ENCODE measurements at regions not wholly inside any gene's neighbourhood (a gene's known extent, or its start where the extent isn't known, plus 50 kb on each side); places are given as distances from the start of the nearest gene placed in this dataset.

DNA sequence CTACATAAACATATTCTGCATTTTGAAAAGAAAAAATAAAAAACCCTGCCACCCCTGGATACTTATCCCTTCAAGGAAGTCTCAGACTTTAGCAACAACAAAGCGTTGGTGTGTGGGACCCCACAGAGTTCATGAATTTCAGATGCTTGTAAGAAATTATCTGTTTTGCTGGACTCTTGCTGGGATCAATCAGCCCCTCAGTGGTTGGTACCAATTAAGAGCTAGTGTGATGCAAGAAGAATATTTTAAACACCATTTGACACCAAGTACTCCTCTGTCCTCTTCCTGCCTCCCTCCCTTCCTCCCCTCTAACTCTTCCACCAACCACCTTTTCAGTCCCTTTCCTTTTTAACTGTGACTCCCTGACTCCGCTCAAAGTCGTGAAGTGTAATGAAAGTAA, 51.5 kb downstream of the SST start:
- CTCF ChIA-PET = interaction anchor here (2.5 kb wide), 1 partner anchor 60 kb away, joined by 10 read pairs; no protein-coding TSS in a partner anchor
- no peak for DNase-seq
- H3K9me3 Mint-ChIP-seq = no peaks in the 10 kb centered on the region
- H3K4me1 Mint-ChIP-seq = no peaks in the 10 kb centered on the region
- H3K36me3 Mint-ChIP-seq (ENCODE audit: low read depth) = no peaks in the 10 kb centered on the region
- peaks cover 28% of the 10 kb centered on the region for H3K27me3 Mint-ChIP-seq
- no peak overlapping the region for H3K27ac Mint-ChIP-seq
- H3K4me3 Mint-ChIP-seq = no peak overlapping the region
- POLR2A ChIA-PET = no interaction called here

DNA sequence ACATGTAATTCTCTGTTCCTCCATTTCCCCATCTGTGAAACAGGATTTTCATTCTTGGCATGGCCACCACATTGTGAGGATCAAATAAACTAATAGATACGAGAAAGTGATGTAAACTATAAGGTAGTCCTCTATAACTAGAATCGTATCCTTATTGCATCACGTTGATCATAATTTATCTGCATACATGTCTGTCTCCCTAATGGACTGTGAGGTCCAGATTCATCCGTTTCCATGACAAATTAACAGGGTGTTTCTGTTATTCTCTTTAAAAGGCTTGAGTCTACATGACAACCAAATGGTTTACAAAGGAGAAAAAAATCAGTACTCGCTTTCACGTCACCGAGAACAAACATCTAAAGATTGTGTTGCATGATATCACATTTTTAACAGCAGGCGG, 53.0 kb downstream of the SST start:
- Mint-ChIP-seq H3K27ac (no peak overlapping the region), H3K9me3 (no peaks in the 10 kb centered on the region), H3K4me3 (no peak overlapping the region), H3K4me1 (no peaks in the 10 kb centered on the region), H3K27me3 (peaks cover 22% of the 10 kb centered on the region), H3K36me3 (ENCODE audit: low read depth) (no peaks in the 10 kb centered on the region)
- ChIA-PET CTCF (interaction anchor here (2.2 to 2.6 kb wide), 2 partner anchors 61 to 298 kb away, joined by 17 to 30 read pairs; no protein-coding TSS in a partner anchor), POLR2A (no interaction called here)
- DNase-seq = no peak

DNA sequence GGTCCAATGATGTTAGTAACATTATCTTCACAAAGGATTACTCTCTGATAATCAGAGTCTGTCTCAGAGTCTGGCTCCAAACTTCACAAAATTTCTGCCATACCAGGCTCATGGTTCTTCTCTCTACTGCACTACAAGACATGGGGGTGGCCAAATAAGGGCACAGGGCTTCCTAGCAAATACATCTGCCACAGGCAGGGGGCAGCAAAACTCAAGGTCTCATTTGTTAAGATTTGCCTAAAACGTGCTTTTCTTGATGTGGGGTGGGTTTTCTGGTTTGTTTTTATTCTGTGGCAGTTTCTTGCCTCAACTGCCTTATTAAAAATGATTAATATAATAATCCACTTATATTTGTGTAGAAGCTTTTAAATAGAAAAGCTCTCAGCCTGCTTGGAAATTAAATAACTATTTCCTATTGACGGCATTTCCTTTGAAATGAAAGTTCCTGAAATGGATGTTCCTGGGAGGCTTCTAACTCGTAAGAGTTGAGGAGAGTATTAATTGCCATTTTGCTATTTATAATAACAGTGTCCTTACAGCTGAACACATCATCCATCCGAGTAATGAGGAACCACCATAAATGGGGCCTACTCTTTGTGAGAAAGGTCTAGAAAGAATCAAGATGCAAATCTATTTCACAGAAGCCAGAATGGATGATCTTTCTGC, 53.8 kb downstream of the SST start:
- Mint-ChIP-seq H3K4me1 (no peaks in the 10 kb centered on the region), H3K9me3 (no peaks in the 10 kb centered on the region), H3K4me3 (no peak overlapping the region), H3K27me3 (peaks cover 20% of the 10 kb centered on the region), H3K36me3 (ENCODE audit: low read depth) (no peaks in the 10 kb centered on the region), H3K27ac (no peak overlapping the region)
- ChIA-PET CTCF (interaction anchor here (0.8 to 2.6 kb wide), 7 partner anchors 9 to 297 kb away, joined by 3 to 30 read pairs (median 8); no protein-coding TSS in a partner anchor), POLR2A (no interaction called here)
- DNase-seq = peak; percentile 57

DNA sequence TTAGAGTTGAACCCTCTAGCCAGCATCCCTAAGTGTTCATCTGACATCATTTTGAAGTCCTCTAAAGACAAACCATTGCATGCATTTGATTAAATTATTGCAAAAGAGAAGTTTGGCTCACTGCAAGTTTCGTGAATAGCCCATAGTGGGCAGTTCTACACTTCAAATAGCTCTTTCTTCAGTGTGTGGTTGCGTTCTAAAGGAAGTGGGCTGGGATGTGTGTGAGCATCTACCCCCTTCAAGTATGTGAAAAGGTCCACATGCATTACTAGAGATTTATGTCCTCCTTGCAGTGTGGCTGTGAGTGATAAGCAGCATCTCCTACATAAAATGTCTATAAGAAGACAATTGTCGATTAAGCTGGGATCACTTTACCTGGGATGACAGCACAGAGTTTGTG, 54.6 kb downstream of the SST start:
- ChIA-PET CTCF (interaction anchor here (0.8 to 2.6 kb wide), 7 partner anchors 10 to 296 kb away, joined by 3 to 30 read pairs (median 8); no protein-coding TSS in a partner anchor), POLR2A (interaction anchor here (1.3 kb wide), 1 partner anchor 64 kb away, joined by 3 read pairs; no protein-coding TSS in a partner anchor)
- no peak overlapping the region for H3K27ac Mint-ChIP-seq
- no peak for DNase-seq
- H3K9me3 Mint-ChIP-seq = no peaks in the 10 kb centered on the region
- no peaks in the 10 kb centered on the region for H3K36me3 Mint-ChIP-seq (ENCODE audit: low read depth)
- no peak overlapping the region for H3K4me3 Mint-ChIP-seq
- no peaks in the 10 kb centered on the region for H3K4me1 Mint-ChIP-seq
- H3K27me3 Mint-ChIP-seq = peaks cover 21% of the 10 kb centered on the region

DNA sequence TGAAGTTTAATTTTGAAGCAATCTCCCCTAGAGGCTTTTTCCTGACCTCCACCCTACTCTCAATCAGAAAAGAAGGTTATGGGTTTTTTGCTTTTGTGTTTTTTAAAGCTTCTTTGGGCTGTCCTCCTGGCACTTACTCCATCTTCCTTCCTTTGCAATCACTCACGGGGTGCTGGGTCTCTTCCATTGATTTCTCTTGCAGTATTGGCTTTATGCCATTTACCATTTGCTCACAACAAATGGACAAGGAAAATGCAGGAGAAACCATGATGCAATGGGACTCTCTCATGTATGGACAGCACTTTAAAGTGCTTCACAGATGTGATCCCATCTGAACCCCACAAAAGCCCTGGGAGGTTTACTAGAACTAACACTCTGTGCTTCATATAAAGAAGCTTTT, 57.5 kb downstream of the SST start:
- Mint-ChIP-seq H3K4me1 (no peaks in the 10 kb centered on the region), H3K27me3 (peaks cover 34% of the 10 kb centered on the region), H3K27ac (no peak overlapping the region), H3K4me3 (no peak overlapping the region), H3K36me3 (ENCODE audit: low read depth) (no peaks in the 10 kb centered on the region), H3K9me3 (no peaks in the 10 kb centered on the region)
- CTCF ChIA-PET = interaction anchor here (1.5 to 1.8 kb wide), 2 partner anchors 66 to 295 kb away, joined by 4 to 6 read pairs; no protein-coding TSS in a partner anchor
- POLR2A ChIA-PET = no interaction called here
- no peak for DNase-seq

DNA sequence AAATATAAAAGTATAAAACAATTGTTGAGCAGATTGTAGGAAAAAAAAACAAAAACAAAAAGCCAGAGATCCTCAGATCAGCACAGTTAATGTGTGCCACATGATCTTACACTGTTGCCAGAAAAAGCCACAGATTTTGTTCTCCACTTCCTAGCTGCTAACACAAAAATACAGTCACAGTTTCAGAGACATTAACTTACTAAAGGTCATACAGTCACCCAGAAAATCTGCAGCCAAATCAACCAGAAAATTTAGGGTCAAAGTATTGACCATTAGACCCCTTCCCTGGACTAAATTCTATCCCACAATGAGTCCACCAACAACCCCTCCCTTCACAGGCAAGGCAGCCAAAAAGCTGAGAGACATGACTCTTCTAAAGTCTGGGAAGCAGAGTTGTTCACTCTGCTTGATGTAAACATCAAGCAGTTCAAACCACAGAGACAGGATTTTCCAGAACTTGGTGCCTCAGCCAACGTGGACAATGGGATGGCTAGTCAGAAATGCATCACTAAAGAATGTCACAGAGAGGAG, 59.1 kb downstream of the SST start:
- no peak overlapping the region for H3K27ac Mint-ChIP-seq
- no peaks in the 10 kb centered on the region for H3K36me3 Mint-ChIP-seq (ENCODE audit: low read depth)
- no peak for DNase-seq
- no peak overlapping the region for H3K4me3 Mint-ChIP-seq
- H3K4me1 Mint-ChIP-seq = no peaks in the 10 kb centered on the region
- ChIA-PET CTCF (interaction anchor here (0.6 to 1.9 kb wide), 4 partner anchors 68 to 293 kb away, joined by 3 to 7 read pairs (median 5); no protein-coding TSS in a partner anchor), POLR2A (no interaction called here)
- no peaks in the 10 kb centered on the region for H3K9me3 Mint-ChIP-seq
- H3K27me3 Mint-ChIP-seq = peaks cover 43% of the 10 kb centered on the region

DNA sequence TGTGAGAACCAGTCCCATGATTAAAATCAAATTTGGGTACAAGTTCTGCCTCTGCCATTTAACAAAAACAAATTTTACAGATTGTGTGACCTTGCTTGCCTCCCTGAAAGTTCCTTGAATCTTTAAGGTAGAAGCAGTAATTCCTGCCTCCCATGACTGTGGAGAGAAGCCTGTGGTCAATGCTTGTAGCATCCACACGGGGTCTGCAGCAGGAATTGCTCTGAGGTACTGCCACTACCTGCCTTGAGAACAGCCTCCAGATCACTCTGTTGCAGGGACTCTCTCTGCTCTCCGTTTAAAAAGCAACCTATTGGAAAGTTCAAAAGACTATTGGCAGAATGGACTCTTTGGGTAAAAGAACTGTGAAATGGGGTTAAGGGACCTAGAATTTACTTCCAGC, 75.9 kb downstream of the SST start:
- H3K4me3 Mint-ChIP-seq = no peak overlapping the region
- no peak overlapping the region for H3K27ac Mint-ChIP-seq
- CTCF ChIA-PET = interaction anchor here (1.2 to 1.3 kb wide), 2 partner anchors 10 to 85 kb away, joined by 4 read pairs; no protein-coding TSS in a partner anchor
- H3K4me1 Mint-ChIP-seq = no peaks in the 10 kb centered on the region
- H3K9me3 Mint-ChIP-seq = no peaks in the 10 kb centered on the region
- DNase-seq = no peak
- POLR2A ChIA-PET = no interaction called here
- H3K27me3 Mint-ChIP-seq = peaks cover 36% of the 10 kb centered on the region
- H3K36me3 Mint-ChIP-seq (ENCODE audit: low read depth) = no peaks in the 10 kb centered on the region

DNA sequence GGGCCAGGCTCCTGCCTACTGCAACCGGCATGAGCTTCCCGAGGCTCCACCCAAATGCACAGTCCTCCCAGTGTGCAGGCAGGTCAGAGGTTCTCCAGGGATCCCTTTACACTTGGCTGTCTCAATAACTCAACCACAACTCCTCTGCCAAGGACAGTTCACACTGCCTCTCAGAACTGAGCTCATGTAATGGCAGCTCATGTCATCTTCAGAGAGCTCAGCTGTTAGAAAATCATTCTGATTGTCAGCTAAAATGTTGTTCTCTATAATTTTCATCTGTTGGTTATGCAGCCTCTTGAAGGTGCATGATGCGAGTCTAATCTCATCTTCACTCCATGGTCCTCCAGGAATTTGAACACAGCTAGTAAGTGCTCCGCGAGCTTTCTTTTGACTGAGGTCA, 76.7 kb downstream of the SST start:
- Mint-ChIP-seq H3K9me3 (no peaks in the 10 kb centered on the region), H3K27me3 (peaks cover 36% of the 10 kb centered on the region), H3K4me1 (no peaks in the 10 kb centered on the region), H3K4me3 (no peak overlapping the region), H3K27ac (no peak overlapping the region), H3K36me3 (ENCODE audit: low read depth) (no peaks in the 10 kb centered on the region)
- DNase-seq = no peak
- ChIA-PET CTCF (interaction anchor here (1.2 to 1.3 kb wide), 3 partner anchors 9 to 86 kb away, joined by 4 to 5 read pairs (median 4); no protein-coding TSS in a partner anchor), POLR2A (no interaction called here)

DNA sequence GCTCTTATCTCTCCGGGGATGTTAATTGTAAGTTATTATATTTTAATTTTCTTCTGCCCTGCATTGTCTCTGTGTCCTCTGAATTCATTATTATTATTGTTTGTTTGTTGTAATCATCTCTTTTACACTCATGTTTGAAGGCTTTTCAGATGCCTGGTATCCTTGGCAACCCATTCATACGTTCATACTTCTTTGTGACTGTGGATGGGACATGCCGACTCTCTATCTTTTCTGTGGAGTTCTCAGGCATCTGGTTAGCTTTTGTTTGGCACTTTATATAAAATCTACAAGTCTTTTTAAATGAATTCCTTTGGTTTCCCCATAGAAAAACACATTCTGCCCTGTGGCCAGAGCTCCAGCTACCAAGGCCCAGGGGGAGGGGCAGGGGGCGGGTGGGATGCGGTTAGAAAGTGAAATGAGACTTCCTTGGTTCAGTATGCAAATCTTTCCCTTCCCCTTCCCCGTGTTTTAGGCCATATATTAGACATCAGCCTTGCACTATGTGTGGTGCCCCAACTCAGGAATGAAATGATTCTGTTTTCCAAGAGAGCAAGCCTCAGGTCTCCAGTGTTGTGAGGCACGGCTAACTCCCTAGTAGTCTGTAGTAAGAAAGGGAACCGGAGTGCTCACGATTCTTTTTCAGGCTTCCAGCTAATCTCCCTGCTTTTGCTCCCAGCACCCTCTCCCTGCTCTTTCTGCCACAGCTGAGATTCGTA, 79.2 kb downstream of the SST start:
- ChIA-PET POLR2A (no interaction called here), CTCF (no interaction called here)
- H3K27ac Mint-ChIP-seq = no peak overlapping the region
- no peaks in the 10 kb centered on the region for H3K4me1 Mint-ChIP-seq
- no peak overlapping the region for H3K4me3 Mint-ChIP-seq
- H3K27me3 Mint-ChIP-seq = peaks cover 33% of the 10 kb centered on the region
- no peak for DNase-seq
- no peaks in the 10 kb centered on the region for H3K36me3 Mint-ChIP-seq (ENCODE audit: low read depth)
- no peaks in the 10 kb centered on the region for H3K9me3 Mint-ChIP-seq

DNA sequence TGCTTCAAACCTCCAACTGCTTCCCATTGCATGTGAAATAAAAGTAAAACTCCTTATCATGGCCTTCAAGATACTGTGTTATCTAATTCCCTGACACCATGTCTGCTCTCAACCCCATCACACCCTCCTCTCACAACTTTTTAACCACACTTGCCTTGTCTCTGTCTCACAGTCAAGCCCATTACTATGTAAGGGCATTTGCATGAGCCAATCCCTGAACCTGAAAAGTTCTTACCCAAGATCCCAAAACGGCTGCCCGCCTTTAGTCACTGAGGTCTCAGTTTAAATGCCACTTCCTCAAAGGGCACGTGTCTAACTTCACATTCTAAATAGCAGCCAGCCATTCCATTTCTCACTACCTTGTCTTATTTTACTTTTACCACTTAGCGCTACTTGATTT, 83.1 kb downstream of the SST start:
- Mint-ChIP-seq H3K36me3 (ENCODE audit: low read depth) (no peaks in the 10 kb centered on the region), H3K4me1 (no peaks in the 10 kb centered on the region), H3K9me3 (no peaks in the 10 kb centered on the region), H3K4me3 (no peak overlapping the region), H3K27ac (no peak overlapping the region), H3K27me3 (peaks cover 36% of the 10 kb centered on the region)
- CTCF ChIA-PET = no interaction called here
- POLR2A ChIA-PET = no interaction called here
- DNase-seq = no peak

DNA sequence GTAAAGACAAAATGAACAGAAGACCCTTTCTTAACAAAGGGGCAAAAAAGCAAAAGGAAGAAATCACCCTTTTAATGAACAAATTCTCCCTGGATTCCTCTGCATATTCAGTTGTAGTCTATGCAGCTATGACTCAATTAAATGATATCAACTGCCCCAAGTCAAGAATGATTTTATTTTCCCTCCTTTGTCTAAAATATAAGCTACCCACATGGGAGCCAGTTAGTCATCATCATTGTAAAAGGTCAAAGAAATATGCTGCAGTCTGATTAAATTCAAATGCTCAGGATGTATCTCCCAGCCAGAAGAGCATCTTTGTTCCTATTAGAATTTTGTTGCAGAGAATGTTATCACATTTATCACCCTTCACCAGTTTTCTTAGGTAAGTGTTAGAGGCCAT, 84.0 kb downstream of the SST start:
- DNase-seq = no peak
- Mint-ChIP-seq H3K4me1 (no peaks in the 10 kb centered on the region), H3K27ac (no peak overlapping the region), H3K4me3 (no peak overlapping the region), H3K9me3 (no peaks in the 10 kb centered on the region), H3K27me3 (peaks cover 40% of the 10 kb centered on the region), H3K36me3 (ENCODE audit: low read depth) (no peaks in the 10 kb centered on the region)
- ChIA-PET CTCF (no interaction called here), POLR2A (no interaction called here)

DNA sequence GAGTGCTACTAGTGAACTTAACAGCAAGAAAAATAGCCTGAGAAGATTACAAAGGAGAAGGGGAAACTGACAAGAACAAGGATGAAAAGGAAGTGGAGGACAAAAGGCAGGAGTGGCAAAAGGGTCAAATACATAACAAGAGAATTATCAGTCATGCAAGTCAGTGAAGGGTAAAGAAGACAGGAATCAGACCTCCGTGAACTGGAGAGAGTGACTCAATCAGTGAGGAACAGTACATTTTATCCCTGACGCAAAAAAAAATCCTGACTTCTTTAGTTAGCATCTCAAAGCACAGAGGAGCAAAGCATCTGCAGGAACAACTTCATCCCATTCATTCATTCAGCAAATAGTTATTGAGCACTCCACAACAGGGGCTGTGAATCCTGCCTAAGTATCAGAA, 97.8 kb downstream of the SST start:
- no peak for DNase-seq
- POLR2A ChIA-PET = no interaction called here
- H3K27me3 Mint-ChIP-seq = peaks cover 22% of the 10 kb centered on the region
- CTCF ChIA-PET = no interaction called here
- H3K36me3 Mint-ChIP-seq (ENCODE audit: low read depth) = no peaks in the 10 kb centered on the region
- no peak overlapping the region for H3K27ac Mint-ChIP-seq
- no peaks in the 10 kb centered on the region for H3K9me3 Mint-ChIP-seq
- no peak overlapping the region for H3K4me3 Mint-ChIP-seq
- H3K4me1 Mint-ChIP-seq = no peaks in the 10 kb centered on the region

DNA sequence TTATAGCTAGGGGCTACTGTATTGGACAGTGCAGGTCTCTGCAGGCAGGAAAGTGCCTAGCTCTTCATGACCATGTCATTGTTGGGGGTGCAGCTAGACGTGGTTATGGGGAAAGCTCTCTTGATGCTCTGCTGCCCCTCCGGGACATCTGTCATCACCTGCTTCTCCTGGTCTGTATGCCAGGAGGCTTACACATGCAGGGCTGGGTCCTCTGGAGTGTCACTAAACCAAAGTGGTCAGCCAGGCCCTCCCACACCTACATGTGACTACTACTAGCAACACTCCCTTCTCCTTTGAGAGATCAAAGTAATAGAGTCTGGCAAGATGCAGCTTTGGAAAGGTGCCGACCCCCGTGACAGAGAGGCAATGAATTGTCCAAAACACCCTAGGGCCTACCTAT, 98.5 kb downstream of the SST start:
- no peaks in the 10 kb centered on the region for H3K36me3 Mint-ChIP-seq (ENCODE audit: low read depth)
- peaks cover 22% of the 10 kb centered on the region for H3K27me3 Mint-ChIP-seq
- no peaks in the 10 kb centered on the region for H3K9me3 Mint-ChIP-seq
- H3K4me1 Mint-ChIP-seq = no peaks in the 10 kb centered on the region
- H3K27ac Mint-ChIP-seq = no peak overlapping the region
- ChIA-PET CTCF (interaction anchor here (2.2 kb wide), 1 partner anchor 108 kb away, joined by 7 read pairs; no protein-coding TSS in a partner anchor), POLR2A (no interaction called here)
- H3K4me3 Mint-ChIP-seq = no peak overlapping the region
- no peak for DNase-seq
